GM13976 (cell line): ENCODE measurements at regions not wholly inside any gene's neighbourhood (a gene's known extent, or its start where the extent isn't known, plus 50 kb on each side); places are given as distances from the start of the nearest gene placed in this dataset.

Experiments used
- DNase-seq: peaks from one replicate; pipeline ENCODE4 v3.0.0; 2012; ENCODE audit warnings: low spot score
- in situ Hi-C: fragments of 300-500 bp; cut with MboI; formaldehyde crosslinking; loops from one replicate; pipeline ENCODE4 v1.12.0; 2022; ENCODE audit warnings: low sequenced_read_pairs, mixed read lengths, inconsistent platforms; ENCODE audit not compliant: unreplicated experiment
- TF ChIP-seq, protein P1 (sequence below): IDR thresholded peaks from 2 replicates; pipeline ENCODE4 v1.5.1; 2012; ENCODE audit warnings: borderline replicate concordance, mild to moderate bottlenecking; ENCODE audit not compliant: insufficient read depth; ENCODE audit errors: extremely low read depth, missing control alignments, control extremely low read depth

DNA sequence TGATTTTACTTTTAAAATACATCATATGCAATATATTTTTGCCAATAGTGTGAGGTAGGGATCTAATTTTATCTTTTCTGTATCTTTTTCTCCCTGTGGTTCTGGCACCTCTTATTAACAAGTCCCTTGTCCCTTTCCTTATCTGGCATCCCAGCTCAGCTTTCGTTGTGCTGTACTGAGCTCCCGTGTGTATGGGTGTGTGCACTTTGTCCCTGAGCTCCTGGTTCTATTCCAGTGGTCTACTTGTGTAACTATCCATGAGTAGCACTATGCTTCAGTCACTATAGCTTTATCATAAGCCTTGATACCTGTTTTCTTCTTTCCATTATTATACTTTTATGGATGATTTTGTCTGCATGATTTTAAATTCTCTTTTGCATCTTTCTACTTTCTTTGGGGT, 401.4 kb upstream of the POU3F3 start:
- TF ChIP-seq, protein P1, sequence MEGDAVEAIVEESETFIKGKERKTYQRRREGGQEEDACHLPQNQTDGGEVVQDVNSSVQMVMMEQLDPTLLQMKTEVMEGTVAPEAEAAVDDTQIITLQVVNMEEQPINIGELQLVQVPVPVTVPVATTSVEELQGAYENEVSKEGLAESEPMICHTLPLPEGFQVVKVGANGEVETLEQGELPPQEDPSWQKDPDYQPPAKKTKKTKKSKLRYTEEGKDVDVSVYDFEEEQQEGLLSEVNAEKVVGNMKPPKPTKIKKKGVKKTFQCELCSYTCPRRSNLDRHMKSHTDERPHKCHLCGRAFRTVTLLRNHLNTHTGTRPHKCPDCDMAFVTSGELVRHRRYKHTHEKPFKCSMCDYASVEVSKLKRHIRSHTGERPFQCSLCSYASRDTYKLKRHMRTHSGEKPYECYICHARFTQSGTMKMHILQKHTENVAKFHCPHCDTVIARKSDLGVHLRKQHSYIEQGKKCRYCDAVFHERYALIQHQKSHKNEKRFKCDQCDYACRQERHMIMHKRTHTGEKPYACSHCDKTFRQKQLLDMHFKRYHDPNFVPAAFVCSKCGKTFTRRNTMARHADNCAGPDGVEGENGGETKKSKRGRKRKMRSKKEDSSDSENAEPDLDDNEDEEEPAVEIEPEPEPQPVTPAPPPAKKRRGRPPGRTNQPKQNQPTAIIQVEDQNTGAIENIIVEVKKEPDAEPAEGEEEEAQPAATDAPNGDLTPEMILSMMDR = no peak
- in situ Hi-C loops = no loop called here
- no peak for DNase-seq

- no peak for DNase-seq
- TF ChIP-seq, protein P1 = no peak
- in situ Hi-C loops = no loop called here
Measured at GRCh38 chr2:104462731-104463130, 391.2 kb upstream of the POU3F3 start.

GRCh38 chr2:104465981-104466380, 387.9 kb upstream of the POU3F3 start:
- in situ Hi-C loops = no loop called here
- TF ChIP-seq, protein P1 = no peak
- no peak for DNase-seq

DNA sequence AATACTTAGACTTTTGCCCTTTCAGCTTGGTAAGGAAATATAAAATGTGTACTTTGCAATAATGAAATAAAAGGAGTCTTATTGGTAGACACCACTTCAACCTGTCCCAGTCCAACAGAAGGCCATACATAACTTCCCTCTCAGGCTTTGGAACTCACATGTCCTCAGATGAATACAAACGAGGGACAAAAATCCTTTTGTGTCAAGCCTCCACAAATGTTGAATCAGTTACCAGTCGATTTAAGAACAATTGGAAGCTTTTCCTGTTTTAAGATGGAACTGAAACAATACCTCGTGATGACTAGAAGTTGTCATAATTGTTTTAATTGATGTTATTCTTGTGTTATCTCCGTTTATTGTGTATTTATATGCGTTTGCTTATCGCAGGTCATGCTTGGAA, 385.1 kb upstream of the POU3F3 start:
- in situ Hi-C loops = no loop called here
- TF ChIP-seq, protein P1 = no peak
- no peak for DNase-seq

DNA sequence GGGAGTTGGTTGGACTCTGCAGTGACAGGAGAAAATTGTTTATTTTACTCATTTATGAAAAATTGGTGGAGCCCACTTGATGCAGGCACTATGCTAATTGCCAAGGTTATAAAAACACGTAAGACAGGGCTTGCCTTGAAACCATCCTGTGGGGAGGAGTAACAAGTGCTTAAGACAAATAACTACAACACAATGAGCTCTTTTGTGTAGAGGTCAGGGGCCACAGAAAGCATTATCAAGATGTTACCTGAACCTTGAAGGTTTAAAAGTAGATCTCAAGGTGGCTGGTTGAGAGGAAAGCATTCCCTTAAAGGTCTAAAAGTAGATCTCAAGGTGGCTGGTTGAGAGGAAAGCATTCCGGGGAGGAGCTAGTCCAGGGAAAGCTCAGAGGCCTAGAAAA, 381.8 kb upstream of the POU3F3 start:
- TF ChIP-seq, protein P1 = no peak
- in situ Hi-C loops = no loop called here
- DNase-seq = no peak

DNA sequence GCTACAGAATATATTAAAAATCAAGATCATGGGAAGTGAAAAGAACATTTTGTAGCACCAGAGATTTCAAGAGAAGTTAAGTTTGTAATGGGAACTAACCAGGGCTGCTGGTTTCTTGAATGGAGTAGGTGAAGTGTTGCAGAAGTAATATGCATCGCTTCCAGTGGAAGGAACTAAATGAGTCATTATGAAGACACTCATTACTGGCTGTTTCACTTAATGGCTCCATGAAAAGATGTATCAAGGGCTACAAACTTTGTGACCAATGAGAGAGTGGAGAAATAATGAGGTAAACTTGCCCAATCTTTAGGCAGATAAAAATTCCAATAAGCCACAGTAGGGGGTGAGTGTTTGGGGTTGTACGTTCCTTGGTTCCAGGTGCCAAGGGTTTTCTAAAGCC, 380.4 kb upstream of the POU3F3 start:
- TF ChIP-seq, protein P1 = no peak
- no peak for DNase-seq
- in situ Hi-C loops = no loop called here

DNA sequence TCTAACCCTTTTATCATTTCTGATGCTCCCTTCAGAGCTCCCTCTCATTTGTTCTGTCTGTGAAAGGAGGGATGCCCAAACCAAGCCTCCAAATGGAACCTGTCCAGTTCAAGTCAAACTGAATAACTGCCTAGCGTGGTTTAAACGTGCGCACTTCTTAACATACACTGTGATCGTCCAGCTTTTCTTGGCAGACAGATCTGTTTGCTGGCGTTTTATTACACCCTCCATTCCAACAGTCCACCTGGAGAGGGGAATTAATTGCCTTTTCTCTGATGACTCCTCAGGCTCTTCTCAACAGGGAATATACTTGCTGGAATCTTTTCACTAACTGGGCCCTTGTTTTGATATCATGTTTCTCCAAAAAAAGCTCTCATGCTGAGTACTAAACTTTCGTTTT, 379.2 kb upstream of the POU3F3 start:
- in situ Hi-C loops = no loop called here
- DNase-seq = no peak
- TF ChIP-seq, protein P1 = no peak
